WTC11 (cell line): ENCODE measurements at regions not wholly inside any gene's neighbourhood (a gene's known extent, or its start where the extent isn't known, plus 50 kb on each side); places are given as distances from the start of the nearest gene placed in this dataset.

ENCODE experiments used
- CBFB ChIP-seq: sonication (generic); formaldehyde crosslinking; IDR thresholded peaks from 2 replicates; pipeline ENCODE4 v1.8.1; 2022; ENCODE audit warnings: mild to moderate bottlenecking, low read depth, missing genetic modification reagents
- CREM ChIP-seq: sonication (generic); formaldehyde crosslinking; IDR thresholded peaks from 2 replicates; pipeline ENCODE4 v1.8.1; 2022; ENCODE audit warnings: mild to moderate bottlenecking, missing genetic modification reagents, moderate library complexity
- FOXP1 ChIP-seq: sonication (generic); formaldehyde crosslinking; IDR thresholded peaks from 2 replicates; pipeline ENCODE4 v1.8.0; 2022; ENCODE audit warnings: missing genetic modification reagents, mild to moderate bottlenecking, moderate library complexity, borderline replicate concordance
- JUN ChIP-seq: sonication (generic); formaldehyde crosslinking; IDR thresholded peaks from 2 replicates; pipeline ENCODE4 v1.8.0; 2023; ENCODE audit warnings: mild to moderate bottlenecking, missing genetic modification reagents
- SP1 ChIP-seq: sonication (generic); formaldehyde crosslinking; conservative IDR thresholded peaks from 2 replicates; pipeline ENCODE4 v1.8.1; 2022; ENCODE audit warnings: missing genetic modification reagents
- ZNF232 ChIP-seq: sonication (generic); formaldehyde crosslinking; IDR thresholded peaks from 2 replicates; pipeline ENCODE4 v1.8.0; 2022; ENCODE audit warnings: mild to moderate bottlenecking, missing genetic modification reagents
- TF ChIP-seq, protein P1 (sequence below): fragments of 250-450 bp; sonication (Bioruptor Pico); conservative IDR thresholded peaks from 2 replicates; pipeline ENCODE4 v1.9.0; 2021; ENCODE audit warnings: mild to moderate bottlenecking
- TF ChIP-seq, protein P2 (sequence below): fragments of 200-600 bp; IDR thresholded peaks from 2 replicates; pipeline ENCODE4 v1.8.0; 2022; ENCODE audit warnings: antibody characterized with exemption
- TF ChIP-seq, protein P3 (sequence below): sonication (generic); formaldehyde crosslinking; IDR thresholded peaks from 2 replicates; pipeline ENCODE4 v1.8.0; 2022; ENCODE audit warnings: mild to moderate bottlenecking, missing genetic modification reagents
- TF ChIP-seq, protein P4 (sequence below): sonication (generic); formaldehyde crosslinking; IDR thresholded peaks from 2 replicates; pipeline ENCODE4 v1.8.0; 2022; ENCODE audit warnings: mild to moderate bottlenecking, missing genetic modification reagents
- TF ChIP-seq, protein P5 (sequence below): fragments of 250-450 bp; sonication (Bioruptor Pico); IDR thresholded peaks from 2 replicates; pipeline ENCODE4 v1.9.0; 2021; ENCODE audit warnings: mild to moderate bottlenecking, borderline replicate concordance
- TF ChIP-seq, protein P6 (sequence below): sonication (generic); formaldehyde crosslinking; IDR thresholded peaks from 2 replicates; pipeline ENCODE4 v1.8.1; 2023; ENCODE audit warnings: mild to moderate bottlenecking, missing genetic modification reagents
- TF ChIP-seq, protein P7 (sequence below): sonication (generic); formaldehyde crosslinking; IDR thresholded peaks from 2 replicates; pipeline ENCODE4 v1.8.1; 2023; ENCODE audit warnings: mild to moderate bottlenecking, missing genetic modification reagents, moderate library complexity

DNA sequence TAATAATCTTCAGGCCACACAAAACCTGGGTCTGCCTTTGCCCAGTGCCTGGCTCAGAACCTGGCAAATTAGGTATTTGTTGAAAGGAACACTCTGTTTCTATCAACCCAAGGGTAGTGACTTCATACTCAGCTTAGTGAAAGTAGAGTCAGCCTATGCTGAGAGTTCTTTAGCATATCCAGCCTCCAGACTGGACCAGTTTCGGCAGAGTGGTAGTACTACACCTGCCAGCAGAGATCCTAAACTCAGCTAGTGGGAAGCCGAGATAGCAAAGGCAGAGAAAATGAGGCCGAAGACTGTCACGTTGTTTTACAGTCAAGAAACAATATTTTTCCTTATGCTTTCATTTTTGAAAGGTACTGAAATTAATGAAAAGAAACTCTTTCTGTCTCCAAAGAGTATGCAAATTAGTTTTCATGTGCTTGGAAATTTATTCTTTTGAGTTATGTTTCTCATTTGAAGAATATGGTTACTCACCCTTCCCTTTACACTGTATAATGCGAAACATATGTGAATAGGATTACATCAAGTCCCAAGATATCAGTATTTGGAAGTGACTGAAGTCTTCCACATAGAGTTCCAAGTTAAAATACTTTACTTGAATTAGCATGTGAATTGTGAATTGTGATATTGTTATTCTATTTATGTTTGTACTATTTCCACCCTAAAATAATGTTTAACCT, 52.2 kb upstream of the UGP2 start:
- TF ChIP-seq, protein P1, sequence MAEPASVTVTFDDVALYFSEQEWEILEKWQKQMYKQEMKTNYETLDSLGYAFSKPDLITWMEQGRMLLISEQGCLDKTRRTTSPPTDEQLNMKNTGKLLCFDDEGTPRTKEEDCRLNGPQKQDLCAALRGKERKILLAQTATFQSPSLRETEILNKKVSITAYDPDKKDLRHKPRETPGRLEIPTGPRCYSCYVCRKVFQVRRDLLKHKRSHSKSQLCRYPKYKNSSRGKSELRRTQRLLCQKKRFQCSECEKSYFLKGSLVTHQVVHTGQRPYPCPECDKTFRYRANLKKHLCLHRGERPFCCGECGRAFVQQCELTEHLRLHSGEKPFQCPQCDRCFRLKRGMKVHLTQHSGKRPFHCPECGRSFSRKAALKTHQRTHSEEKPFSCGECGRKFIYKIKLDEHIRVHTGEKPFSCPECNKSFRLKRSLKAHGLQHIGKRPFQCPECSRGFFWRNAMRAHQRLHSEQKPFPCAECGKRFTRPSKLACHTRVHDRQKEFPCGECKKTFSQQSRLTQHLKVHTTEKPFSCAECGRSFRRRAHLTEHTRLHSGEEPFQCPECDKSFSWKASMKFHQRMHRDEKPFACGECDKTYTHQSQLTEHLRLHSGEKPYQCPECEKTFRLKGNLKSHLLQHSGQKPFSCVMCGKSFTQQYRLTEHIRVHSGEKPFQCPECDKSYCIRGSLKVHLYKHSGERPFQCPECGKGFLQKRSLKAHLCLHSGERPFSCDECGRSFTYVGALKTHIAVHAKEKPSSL (CRISPR knock-in tag), result no peak
- TF ChIP-seq, protein P2, sequence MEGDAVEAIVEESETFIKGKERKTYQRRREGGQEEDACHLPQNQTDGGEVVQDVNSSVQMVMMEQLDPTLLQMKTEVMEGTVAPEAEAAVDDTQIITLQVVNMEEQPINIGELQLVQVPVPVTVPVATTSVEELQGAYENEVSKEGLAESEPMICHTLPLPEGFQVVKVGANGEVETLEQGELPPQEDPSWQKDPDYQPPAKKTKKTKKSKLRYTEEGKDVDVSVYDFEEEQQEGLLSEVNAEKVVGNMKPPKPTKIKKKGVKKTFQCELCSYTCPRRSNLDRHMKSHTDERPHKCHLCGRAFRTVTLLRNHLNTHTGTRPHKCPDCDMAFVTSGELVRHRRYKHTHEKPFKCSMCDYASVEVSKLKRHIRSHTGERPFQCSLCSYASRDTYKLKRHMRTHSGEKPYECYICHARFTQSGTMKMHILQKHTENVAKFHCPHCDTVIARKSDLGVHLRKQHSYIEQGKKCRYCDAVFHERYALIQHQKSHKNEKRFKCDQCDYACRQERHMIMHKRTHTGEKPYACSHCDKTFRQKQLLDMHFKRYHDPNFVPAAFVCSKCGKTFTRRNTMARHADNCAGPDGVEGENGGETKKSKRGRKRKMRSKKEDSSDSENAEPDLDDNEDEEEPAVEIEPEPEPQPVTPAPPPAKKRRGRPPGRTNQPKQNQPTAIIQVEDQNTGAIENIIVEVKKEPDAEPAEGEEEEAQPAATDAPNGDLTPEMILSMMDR, result no peak
- no peak for TF ChIP-seq ZNF232
- TF ChIP-seq JUN, result no peak
- TF ChIP-seq, protein P3, sequence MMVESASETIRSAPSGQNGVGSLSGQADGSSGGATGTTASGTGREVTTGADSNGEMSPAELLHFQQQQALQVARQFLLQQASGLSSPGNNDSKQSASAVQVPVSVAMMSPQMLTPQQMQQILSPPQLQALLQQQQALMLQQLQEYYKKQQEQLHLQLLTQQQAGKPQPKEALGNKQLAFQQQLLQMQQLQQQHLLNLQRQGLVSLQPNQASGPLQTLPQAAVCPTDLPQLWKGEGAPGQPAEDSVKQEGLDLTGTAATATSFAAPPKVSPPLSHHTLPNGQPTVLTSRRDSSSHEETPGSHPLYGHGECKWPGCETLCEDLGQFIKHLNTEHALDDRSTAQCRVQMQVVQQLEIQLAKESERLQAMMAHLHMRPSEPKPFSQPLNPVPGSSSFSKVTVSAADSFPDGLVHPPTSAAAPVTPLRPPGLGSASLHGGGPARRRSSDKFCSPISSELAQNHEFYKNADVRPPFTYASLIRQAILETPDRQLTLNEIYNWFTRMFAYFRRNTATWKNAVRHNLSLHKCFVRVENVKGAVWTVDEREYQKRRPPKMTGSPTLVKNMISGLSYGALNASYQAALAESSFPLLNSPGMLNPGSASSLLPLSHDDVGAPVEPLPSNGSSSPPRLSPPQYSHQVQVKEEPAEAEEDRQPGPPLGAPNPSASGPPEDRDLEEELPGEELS (CRISPR knock-in tag), result no peak
- TF ChIP-seq, protein P4, sequence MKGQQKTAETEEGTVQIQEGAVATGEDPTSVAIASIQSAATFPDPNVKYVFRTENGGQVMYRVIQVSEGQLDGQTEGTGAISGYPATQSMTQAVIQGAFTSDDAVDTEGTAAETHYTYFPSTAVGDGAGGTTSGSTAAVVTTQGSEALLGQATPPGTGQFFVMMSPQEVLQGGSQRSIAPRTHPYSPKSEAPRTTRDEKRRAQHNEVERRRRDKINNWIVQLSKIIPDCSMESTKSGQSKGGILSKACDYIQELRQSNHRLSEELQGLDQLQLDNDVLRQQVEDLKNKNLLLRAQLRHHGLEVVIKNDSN (CRISPR knock-in tag), result no peak
- TF ChIP-seq, protein P5, sequence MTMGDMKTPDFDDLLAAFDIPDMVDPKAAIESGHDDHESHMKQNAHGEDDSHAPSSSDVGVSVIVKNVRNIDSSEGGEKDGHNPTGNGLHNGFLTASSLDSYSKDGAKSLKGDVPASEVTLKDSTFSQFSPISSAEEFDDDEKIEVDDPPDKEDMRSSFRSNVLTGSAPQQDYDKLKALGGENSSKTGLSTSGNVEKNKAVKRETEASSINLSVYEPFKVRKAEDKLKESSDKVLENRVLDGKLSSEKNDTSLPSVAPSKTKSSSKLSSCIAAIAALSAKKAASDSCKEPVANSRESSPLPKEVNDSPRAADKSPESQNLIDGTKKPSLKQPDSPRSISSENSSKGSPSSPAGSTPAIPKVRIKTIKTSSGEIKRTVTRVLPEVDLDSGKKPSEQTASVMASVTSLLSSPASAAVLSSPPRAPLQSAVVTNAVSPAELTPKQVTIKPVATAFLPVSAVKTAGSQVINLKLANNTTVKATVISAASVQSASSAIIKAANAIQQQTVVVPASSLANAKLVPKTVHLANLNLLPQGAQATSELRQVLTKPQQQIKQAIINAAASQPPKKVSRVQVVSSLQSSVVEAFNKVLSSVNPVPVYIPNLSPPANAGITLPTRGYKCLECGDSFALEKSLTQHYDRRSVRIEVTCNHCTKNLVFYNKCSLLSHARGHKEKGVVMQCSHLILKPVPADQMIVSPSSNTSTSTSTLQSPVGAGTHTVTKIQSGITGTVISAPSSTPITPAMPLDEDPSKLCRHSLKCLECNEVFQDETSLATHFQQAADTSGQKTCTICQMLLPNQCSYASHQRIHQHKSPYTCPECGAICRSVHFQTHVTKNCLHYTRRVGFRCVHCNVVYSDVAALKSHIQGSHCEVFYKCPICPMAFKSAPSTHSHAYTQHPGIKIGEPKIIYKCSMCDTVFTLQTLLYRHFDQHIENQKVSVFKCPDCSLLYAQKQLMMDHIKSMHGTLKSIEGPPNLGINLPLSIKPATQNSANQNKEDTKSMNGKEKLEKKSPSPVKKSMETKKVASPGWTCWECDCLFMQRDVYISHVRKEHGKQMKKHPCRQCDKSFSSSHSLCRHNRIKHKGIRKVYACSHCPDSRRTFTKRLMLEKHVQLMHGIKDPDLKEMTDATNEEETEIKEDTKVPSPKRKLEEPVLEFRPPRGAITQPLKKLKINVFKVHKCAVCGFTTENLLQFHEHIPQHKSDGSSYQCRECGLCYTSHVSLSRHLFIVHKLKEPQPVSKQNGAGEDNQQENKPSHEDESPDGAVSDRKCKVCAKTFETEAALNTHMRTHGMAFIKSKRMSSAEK (CRISPR knock-in tag), result no peak
- TF ChIP-seq CBFB (CRISPR knock-in tag), result no peak
- TF ChIP-seq, protein P6, sequence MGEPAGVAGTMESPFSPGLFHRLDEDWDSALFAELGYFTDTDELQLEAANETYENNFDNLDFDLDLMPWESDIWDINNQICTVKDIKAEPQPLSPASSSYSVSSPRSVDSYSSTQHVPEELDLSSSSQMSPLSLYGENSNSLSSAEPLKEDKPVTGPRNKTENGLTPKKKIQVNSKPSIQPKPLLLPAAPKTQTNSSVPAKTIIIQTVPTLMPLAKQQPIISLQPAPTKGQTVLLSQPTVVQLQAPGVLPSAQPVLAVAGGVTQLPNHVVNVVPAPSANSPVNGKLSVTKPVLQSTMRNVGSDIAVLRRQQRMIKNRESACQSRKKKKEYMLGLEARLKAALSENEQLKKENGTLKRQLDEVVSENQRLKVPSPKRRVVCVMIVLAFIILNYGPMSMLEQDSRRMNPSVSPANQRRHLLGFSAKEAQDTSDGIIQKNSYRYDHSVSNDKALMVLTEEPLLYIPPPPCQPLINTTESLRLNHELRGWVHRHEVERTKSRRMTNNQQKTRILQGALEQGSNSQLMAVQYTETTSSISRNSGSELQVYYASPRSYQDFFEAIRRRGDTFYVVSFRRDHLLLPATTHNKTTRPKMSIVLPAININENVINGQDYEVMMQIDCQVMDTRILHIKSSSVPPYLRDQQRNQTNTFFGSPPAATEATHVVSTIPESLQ, result no peak
- no peak for TF ChIP-seq CREM (CRISPR knock-in tag)
- no peak for TF ChIP-seq FOXP1 (CRISPR knock-in tag)
- TF ChIP-seq, protein P7, sequence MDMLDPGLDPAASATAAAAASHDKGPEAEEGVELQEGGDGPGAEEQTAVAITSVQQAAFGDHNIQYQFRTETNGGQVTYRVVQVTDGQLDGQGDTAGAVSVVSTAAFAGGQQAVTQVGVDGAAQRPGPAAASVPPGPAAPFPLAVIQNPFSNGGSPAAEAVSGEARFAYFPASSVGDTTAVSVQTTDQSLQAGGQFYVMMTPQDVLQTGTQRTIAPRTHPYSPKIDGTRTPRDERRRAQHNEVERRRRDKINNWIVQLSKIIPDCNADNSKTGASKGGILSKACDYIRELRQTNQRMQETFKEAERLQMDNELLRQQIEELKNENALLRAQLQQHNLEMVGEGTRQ (CRISPR knock-in tag), result no peak
- TF ChIP-seq SP1 (CRISPR knock-in tag), result no peak
